SU-DHL-6 (cell line): ENCODE measurements at regions not wholly inside any gene's neighbourhood (a gene's known extent, or its start where the extent isn't known, plus 50 kb on each side); places are given as distances from the start of the nearest gene placed in this dataset.

Experiments used
- EZH2phosphoT487 ChIP-seq: fragments of 200-600 bp; sonication (generic), shearing (Covaris generic); conservative IDR thresholded peaks from 2 replicates; pipeline ENCODE4 v1.6.1; 2018; ENCODE audit warnings: mild to moderate bottlenecking, antibody characterized with exemption, low read length, moderate library complexity, mixed read lengths
- TF ChIP-seq, protein P1 (sequence below): fragments of 200-600 bp; sonication (generic); IDR thresholded peaks from one replicate; pipeline ENCODE4 v1.5.1; 2017; ENCODE audit warnings: antibody characterized with exemption, mild to moderate bottlenecking, low read length, moderate library complexity; ENCODE audit not compliant: insufficient read depth, poor library complexity, severe bottlenecking

DNA sequence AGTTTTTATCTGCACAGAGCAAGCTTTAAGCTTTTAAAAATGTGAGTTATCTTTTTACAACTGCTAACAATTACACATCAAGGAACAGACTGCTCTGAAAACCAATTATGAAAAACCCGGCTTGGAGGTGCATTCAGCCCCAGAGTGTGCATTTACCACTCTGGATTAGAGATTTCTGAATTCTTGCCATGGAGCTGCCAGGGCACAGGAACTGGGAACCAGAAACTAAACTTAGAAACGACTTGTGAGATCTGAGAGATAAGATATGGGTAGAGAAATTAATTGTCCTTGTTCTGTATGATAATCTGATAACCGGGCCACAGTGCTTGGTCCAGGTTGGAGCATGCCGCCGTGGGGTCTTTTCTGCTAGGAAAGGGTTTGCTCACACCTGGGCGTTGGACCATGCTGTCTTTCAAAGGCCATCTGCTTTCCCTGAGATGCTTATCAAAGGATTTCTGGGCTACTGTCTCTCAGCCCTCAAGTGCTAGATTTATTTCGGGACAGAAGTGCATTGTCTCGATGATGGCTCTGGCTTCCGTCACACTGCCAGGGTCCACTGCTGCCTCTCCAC, 210.0 kb downstream of the MAF start:
- TF ChIP-seq, protein P1, sequence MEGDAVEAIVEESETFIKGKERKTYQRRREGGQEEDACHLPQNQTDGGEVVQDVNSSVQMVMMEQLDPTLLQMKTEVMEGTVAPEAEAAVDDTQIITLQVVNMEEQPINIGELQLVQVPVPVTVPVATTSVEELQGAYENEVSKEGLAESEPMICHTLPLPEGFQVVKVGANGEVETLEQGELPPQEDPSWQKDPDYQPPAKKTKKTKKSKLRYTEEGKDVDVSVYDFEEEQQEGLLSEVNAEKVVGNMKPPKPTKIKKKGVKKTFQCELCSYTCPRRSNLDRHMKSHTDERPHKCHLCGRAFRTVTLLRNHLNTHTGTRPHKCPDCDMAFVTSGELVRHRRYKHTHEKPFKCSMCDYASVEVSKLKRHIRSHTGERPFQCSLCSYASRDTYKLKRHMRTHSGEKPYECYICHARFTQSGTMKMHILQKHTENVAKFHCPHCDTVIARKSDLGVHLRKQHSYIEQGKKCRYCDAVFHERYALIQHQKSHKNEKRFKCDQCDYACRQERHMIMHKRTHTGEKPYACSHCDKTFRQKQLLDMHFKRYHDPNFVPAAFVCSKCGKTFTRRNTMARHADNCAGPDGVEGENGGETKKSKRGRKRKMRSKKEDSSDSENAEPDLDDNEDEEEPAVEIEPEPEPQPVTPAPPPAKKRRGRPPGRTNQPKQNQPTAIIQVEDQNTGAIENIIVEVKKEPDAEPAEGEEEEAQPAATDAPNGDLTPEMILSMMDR: no peak
- TF ChIP-seq EZH2phosphoT487: no peak
